ENCODE measurements at regions not wholly inside any gene's neighbourhood (a gene's known extent, or its start where the extent isn't known, plus 50 kb on each side); places are given as distances from the start of the nearest gene placed in this dataset.

DNA sequence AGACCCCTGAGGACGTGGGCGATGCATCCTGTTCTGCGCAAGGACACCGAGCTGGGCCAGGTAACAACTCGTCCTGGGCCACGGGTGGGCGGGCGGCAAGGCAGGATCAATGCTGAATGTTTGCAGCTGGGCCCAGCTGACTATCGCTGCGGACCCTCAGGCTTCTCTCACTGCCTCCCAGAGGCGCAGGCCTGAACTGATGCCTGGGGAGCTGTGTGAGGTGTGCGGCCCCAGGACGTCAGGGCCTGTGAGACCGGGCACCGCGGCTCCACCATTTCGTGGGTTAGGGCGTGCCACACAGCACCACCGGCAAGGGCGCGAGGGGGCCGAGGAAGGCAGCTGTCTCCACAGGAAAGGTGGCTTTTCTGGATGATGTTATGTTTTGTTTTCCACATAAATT is 307.4 kb downstream of the NDUFA10 start:
- TF ChIP-seq, protein P1, sequence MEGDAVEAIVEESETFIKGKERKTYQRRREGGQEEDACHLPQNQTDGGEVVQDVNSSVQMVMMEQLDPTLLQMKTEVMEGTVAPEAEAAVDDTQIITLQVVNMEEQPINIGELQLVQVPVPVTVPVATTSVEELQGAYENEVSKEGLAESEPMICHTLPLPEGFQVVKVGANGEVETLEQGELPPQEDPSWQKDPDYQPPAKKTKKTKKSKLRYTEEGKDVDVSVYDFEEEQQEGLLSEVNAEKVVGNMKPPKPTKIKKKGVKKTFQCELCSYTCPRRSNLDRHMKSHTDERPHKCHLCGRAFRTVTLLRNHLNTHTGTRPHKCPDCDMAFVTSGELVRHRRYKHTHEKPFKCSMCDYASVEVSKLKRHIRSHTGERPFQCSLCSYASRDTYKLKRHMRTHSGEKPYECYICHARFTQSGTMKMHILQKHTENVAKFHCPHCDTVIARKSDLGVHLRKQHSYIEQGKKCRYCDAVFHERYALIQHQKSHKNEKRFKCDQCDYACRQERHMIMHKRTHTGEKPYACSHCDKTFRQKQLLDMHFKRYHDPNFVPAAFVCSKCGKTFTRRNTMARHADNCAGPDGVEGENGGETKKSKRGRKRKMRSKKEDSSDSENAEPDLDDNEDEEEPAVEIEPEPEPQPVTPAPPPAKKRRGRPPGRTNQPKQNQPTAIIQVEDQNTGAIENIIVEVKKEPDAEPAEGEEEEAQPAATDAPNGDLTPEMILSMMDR (IDR thresholded peaks at IDR 0.05): no peak
- TF ChIP-seq POLR2A (IDR thresholded peaks at IDR 0.05): no peak
